Cardiac muscle cell (in vitro differentiated cells and primary cell): ENCODE measurements at regions not wholly inside any gene's neighbourhood (a gene's known extent, or its start where the extent isn't known, plus 50 kb on each side); places are given as distances from the start of the nearest gene placed in this dataset.

Experiments
- DNase-seq, 2 donors: peaks; one replicate each; pipeline versions ENCODE4 v3.0.0 to v3.0.0-alpha.2; 2010 to 2017; ENCODE audit warnings: low read depth in 1 of 2, low spot score in 1 of 2
- H3K27ac ChIP-seq: fragments of 200-600 bp; sonication (generic); 2 replicates; pipeline ENCODE4 v1.5.1; 2016
- H3K27me3 ChIP-seq: fragments of 200-600 bp; sonication (generic); 2 replicates; pipeline ENCODE4 v1.6.0; 2016; ENCODE audit warnings: control low read depth
- H3K36me3 ChIP-seq: fragments of 200-600 bp; sonication (generic); 2 replicates; pipeline ENCODE4 v1.5.1; 2016; ENCODE audit warnings: control low read depth
- H3K4me1 ChIP-seq: fragments of 200-600 bp; sonication (generic); 2 replicates; pipeline ENCODE4 v1.8.1; 2017; ENCODE audit warnings: low read depth, mild to moderate bottlenecking, mixed run types
- H3K4me3 ChIP-seq: fragments of 200-600 bp; sonication (generic); 2 replicates; pipeline ENCODE4 v1.5.1; 2016; ENCODE audit warnings: mild to moderate bottlenecking
- H3K9me3 ChIP-seq: fragments of 200-600 bp; sonication (generic); 2 replicates; pipeline ENCODE4 v1.5.1; 2017; ENCODE audit warnings: low read depth, mild to moderate bottlenecking, control low read depth
- CTCF ChIP-seq: IDR thresholded peaks from 2 replicates; pipeline ENCODE4 v1.5.1; 2012; ENCODE audit warnings: low read depth, mild to moderate bottlenecking, low read length

- no peak for TF ChIP-seq CTCF
- no peak for DNase-seq
- H3K9me3 ChIP-seq, result no peaks in the 10 kb centered on the region
- no peaks in the 10 kb centered on the region for H3K27me3 ChIP-seq
- H3K36me3 ChIP-seq, result no peaks in the 10 kb centered on the region
- H3K27ac ChIP-seq, result peak overlapping the region; percentile 30
- H3K4me1 ChIP-seq, result peaks cover 10% of the 10 kb centered on the region
- no peak overlapping the region for H3K4me3 ChIP-seq
These were observed 150.1 kb upstream of the BMPER start for GRCh38 chr7:33754933-33755928.

GRCh38 chr7:33757050-33757449, 148.3 kb upstream of the BMPER start:
- no peaks in the 10 kb centered on the region for H3K36me3 ChIP-seq
- DNase-seq, result no peak
- peaks cover 10% of the 10 kb centered on the region for H3K4me1 ChIP-seq
- H3K4me3 ChIP-seq, result no peak overlapping the region
- TF ChIP-seq CTCF, result no peak
- no peaks in the 10 kb centered on the region for H3K27me3 ChIP-seq
- H3K9me3 ChIP-seq, result no peaks in the 10 kb centered on the region
- peak overlapping the region; percentile 23 for H3K27ac ChIP-seq

- no peaks in the 10 kb centered on the region for H3K9me3 ChIP-seq
- TF ChIP-seq CTCF, result peak; percentile 51
- H3K4me3 ChIP-seq, result no peak overlapping the region
- H3K4me1 ChIP-seq, result peaks cover 10% of the 10 kb centered on the region
- peak overlapping the region; percentile 23 for H3K27ac ChIP-seq
- no peaks in the 10 kb centered on the region for H3K36me3 ChIP-seq
- H3K27me3 ChIP-seq, result no peaks in the 10 kb centered on the region
- DNase-seq, result peak; percentile 74 to 75
These were observed 147.7 kb upstream of the BMPER start for GRCh38 chr7:33757563-33758165.

GRCh38 chr7:33760146-33760545, 145.2 kb upstream of the BMPER start:
- H3K36me3 ChIP-seq, result no peaks in the 10 kb centered on the region
- no peaks in the 10 kb centered on the region for H3K9me3 ChIP-seq
- no peak for DNase-seq
- H3K4me1 ChIP-seq, result peaks cover 19% of the 10 kb centered on the region
- no peak overlapping the region for H3K4me3 ChIP-seq
- H3K27me3 ChIP-seq, result no peaks in the 10 kb centered on the region
- no peak for TF ChIP-seq CTCF
- no peak overlapping the region for H3K27ac ChIP-seq

GRCh38 chr7:33760834-33761233, 144.5 kb upstream of the BMPER start:
- TF ChIP-seq CTCF, result no peak
- Histone ChIP-seq H3K27me3 (no peaks in the 10 kb centered on the region), H3K27ac (no peak overlapping the region), H3K4me3 (no peak overlapping the region), H3K36me3 (no peaks in the 10 kb centered on the region), H3K9me3 (no peaks in the 10 kb centered on the region), H3K4me1 (peaks cover 19% of the 10 kb centered on the region)
- DNase-seq, result no peak
